ENCODE measurements at regions not wholly inside any gene's neighbourhood (a gene's known extent, or its start where the extent isn't known, plus 50 kb on each side); places are given as distances from the start of the nearest gene placed in this dataset.

DNA sequence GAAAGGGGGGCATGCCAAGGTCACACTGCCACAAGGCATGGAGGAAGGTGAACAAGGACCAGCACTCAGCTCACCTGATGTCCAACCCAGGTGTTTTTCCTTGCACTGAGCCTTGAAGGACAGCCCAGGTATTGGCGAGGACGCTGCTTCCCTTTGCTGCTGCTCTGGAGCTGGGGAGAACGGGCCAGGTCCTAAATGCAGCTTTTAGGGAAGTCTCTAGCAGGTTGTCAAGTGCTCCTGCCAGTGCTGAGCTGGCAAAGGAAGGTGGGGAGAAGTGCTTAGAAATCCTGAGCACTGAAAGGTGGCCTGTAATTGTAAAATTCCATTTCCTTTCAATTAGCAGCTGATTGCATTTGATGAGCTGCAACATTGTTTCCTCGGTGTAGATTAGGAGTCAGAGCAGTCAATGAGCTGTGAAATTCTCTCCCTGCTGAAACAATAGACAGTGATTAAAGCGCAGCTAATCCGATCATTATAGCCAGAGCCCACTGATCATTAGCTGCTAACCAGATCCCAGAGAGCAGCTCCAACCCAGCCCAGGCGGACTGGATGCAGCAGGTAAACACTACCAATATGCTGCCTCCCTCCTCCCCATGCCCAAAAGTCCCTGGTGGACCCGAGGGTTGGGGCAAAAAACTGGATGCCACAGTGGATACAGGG, 507.6 kb downstream of the INSC start:
- peaks cover 5% of the 10 kb centered on the region; the same call in 1 of the 2 replicates for H3K36me3 Mint-ChIP-seq (ENCODE audit: low read depth)
- no peaks in the 10 kb centered on the region; the same call in 1 of the 2 replicates for H3K4me1 Mint-ChIP-seq (ENCODE audit: low read depth)
- TF ChIP-seq, protein P1, sequence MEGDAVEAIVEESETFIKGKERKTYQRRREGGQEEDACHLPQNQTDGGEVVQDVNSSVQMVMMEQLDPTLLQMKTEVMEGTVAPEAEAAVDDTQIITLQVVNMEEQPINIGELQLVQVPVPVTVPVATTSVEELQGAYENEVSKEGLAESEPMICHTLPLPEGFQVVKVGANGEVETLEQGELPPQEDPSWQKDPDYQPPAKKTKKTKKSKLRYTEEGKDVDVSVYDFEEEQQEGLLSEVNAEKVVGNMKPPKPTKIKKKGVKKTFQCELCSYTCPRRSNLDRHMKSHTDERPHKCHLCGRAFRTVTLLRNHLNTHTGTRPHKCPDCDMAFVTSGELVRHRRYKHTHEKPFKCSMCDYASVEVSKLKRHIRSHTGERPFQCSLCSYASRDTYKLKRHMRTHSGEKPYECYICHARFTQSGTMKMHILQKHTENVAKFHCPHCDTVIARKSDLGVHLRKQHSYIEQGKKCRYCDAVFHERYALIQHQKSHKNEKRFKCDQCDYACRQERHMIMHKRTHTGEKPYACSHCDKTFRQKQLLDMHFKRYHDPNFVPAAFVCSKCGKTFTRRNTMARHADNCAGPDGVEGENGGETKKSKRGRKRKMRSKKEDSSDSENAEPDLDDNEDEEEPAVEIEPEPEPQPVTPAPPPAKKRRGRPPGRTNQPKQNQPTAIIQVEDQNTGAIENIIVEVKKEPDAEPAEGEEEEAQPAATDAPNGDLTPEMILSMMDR (IDR thresholded peaks at IDR 0.05), result no peak
- DNase-seq, result no peak
- H3K4me3 Mint-ChIP-seq, result no peak overlapping the region
- no peak overlapping the region for H3K27ac Mint-ChIP-seq
- H3K27me3 Mint-ChIP-seq (ENCODE audit: insufficient read depth), result peaks cover 2% of the 10 kb centered on the region; the same call in 1 of the 2 replicates
- peaks cover 31% of the 10 kb centered on the region for H3K9me3 Mint-ChIP-seq

DNA sequence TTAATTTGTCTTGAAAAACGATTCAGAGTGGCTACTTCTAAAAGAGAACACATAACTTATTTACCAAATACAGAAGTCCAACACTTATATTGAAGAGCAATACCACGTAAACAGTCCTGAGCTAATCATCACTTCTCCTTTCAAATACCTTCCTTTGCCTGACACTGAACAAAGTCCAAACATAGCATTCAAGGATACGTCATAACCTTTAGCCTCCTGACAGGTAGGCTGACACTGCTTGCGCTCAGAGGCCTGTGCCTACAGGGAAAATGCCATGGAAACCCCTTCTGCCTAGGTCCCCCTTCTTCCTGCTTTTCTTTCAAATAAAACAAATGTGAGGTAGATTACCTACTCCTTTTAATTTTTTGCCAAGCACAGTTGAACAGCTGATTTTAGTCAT, 510.0 kb downstream of the INSC start:
- DNase-seq, result no peak
- TF ChIP-seq, protein P1 (IDR thresholded peaks at IDR 0.05), result no peak
- no peak overlapping the region for H3K4me3 Mint-ChIP-seq
- H3K4me1 Mint-ChIP-seq (ENCODE audit: low read depth), result no peaks in the 10 kb centered on the region; the same call in 1 of the 2 replicates
- peaks cover 5% of the 10 kb centered on the region; the same call in 1 of the 2 replicates for H3K36me3 Mint-ChIP-seq (ENCODE audit: low read depth)
- peaks cover 2% of the 10 kb centered on the region; the same call in 1 of the 2 replicates for H3K27me3 Mint-ChIP-seq (ENCODE audit: insufficient read depth)
- no peak overlapping the region for H3K27ac Mint-ChIP-seq
- H3K9me3 Mint-ChIP-seq, result peaks cover 22% of the 10 kb centered on the region

DNA sequence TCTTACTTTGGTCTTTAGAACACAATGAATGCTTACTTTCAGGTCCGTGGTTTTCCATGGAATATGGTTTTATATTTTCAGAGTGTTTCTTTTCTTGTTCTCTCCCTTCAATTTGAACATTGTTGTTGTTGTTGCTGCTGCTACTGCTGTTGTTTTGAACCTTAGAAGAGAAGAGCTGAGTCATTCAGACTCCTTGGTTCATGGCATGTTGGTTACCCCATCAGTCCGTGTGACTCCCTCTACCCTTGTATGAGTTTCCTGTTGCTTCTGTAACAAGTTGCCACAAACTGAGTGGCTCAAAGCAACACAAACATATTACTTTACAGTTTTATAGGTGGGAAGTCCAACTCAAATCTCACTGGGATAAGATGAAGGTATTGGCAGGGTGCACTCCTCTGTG, 511.0 kb downstream of the INSC start:
- peaks cover 2% of the 10 kb centered on the region; the same call in 1 of the 2 replicates for H3K27me3 Mint-ChIP-seq (ENCODE audit: insufficient read depth)
- no peaks in the 10 kb centered on the region; the same call in 1 of the 2 replicates for H3K4me1 Mint-ChIP-seq (ENCODE audit: low read depth)
- peaks cover 19% of the 10 kb centered on the region for H3K9me3 Mint-ChIP-seq
- H3K4me3 Mint-ChIP-seq, result no peak overlapping the region
- H3K36me3 Mint-ChIP-seq (ENCODE audit: low read depth), result peaks cover 5% of the 10 kb centered on the region; the same call in 1 of the 2 replicates
- TF ChIP-seq, protein P1 (IDR thresholded peaks at IDR 0.05), result no peak
- no peak for DNase-seq
- H3K27ac Mint-ChIP-seq, result no peak overlapping the region

DNA sequence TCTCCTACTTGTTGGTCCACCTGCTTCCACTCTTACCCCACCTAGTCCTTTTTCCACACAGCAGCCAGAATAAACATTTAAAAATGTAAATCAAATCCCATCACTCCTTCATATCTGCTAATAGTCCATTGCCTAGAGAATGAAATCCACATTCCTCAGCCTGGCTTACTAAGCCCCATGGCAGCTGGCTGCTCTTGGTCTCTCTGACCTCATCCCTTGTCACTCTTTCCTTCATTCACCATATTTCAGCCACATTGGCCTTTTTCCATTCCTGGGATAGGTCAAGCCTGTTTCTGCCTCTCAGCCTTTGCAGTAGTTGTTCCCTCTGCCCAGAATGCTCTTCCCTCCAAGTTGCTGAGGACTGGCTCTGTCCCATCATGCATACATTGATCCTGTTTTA, 512.8 kb downstream of the INSC start:
- Mint-ChIP-seq H3K4me1 (ENCODE audit: low read depth) (no peaks in the 10 kb centered on the region; the same call in 1 of the 2 replicates), H3K36me3 (ENCODE audit: low read depth) (no peaks in the 10 kb centered on the region; the same call in 1 of the 2 replicates)

DNA sequence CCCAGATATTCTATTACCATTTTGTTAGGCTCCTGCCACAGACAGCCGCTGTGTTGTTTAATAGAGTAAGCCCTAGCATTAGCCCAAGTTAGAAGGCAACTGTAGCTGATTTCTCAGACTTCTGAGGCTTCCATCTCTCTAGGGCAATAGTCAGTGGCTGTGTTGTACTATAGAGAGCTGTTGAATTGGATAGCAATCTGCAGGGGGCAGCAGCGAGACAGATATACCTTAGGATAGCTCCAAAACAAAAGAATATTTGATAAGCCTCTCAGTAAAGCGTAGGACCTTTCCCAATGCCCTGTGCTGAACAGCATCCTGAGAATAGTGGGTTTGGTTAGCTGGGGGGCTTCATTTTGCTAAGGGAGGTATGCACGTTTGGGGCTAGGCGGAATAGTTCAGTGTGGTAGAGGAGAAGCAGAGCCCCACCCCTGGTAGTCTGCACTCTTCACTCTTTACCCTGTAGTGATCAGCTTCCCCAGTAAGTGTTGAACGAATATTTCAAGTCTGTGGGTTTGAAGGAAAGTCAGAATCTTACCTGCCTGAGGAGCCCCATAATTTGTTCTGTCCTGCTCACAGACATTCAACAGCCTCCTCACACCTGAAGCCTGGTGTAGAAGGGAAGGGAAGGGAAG, 515.1 kb downstream of the INSC start:
- H3K4me3 Mint-ChIP-seq, result no peak overlapping the region
- no peaks in the 10 kb centered on the region; the same call in 1 of the 2 replicates for H3K36me3 Mint-ChIP-seq (ENCODE audit: low read depth)
- H3K9me3 Mint-ChIP-seq, result no peaks in the 10 kb centered on the region; the same call in 1 of the 2 replicates
- no peak overlapping the region for H3K27ac Mint-ChIP-seq
- no peak for DNase-seq
- TF ChIP-seq, protein P1 (IDR thresholded peaks at IDR 0.05), result no peak
- no peaks in the 10 kb centered on the region; the same call in 1 of the 2 replicates for H3K4me1 Mint-ChIP-seq (ENCODE audit: low read depth)
- H3K27me3 Mint-ChIP-seq (ENCODE audit: insufficient read depth), result no peaks in the 10 kb centered on the region; the same call in 1 of the 2 replicates

More for the DNA sequence above, 512.8 kb downstream of the INSC start:
- peak; percentile 3 for DNase-seq
- no peak overlapping the region for H3K4me3 Mint-ChIP-seq
- H3K9me3 Mint-ChIP-seq, result peaks cover 3% of the 10 kb centered on the region; the same call in 1 of the 2 replicates
- H3K27me3 Mint-ChIP-seq (ENCODE audit: insufficient read depth), result peaks cover 2% of the 10 kb centered on the region; the same call in 1 of the 2 replicates
- TF ChIP-seq, protein P1 (IDR thresholded peaks at IDR 0.05), result no peak
- H3K27ac Mint-ChIP-seq, result no peak overlapping the region

Data from HFFc6 (cell line).